Fibroblast of villous mesenchyme (primary cell): ENCODE measurements at regions not wholly inside any gene's neighbourhood (a gene's known extent, or its start where the extent isn't known, plus 50 kb on each side); places are given as distances from the start of the nearest gene placed in this dataset.

Experiments used
- DNase-seq: peaks from one replicate; pipeline ENCODE4 v3.0.0-alpha.2; 2010; ENCODE audit warnings: low read depth
- H3K4me3 ChIP-seq: 2 replicates; pipeline ENCODE4 v1.5.1; 2011; ENCODE audit warnings: low read depth, mild to moderate bottlenecking, low read length
- CTCF ChIP-seq: IDR thresholded peaks from 2 replicates; pipeline ENCODE4 v1.5.1; 2012; ENCODE audit warnings: low read depth, mild to moderate bottlenecking, low read length; ENCODE audit not compliant: insufficient read depth

GRCh38 chr5:66344544-66344943 lies 200.4 kb downstream of the SREK1 start:
- TF ChIP-seq CTCF = no peak
- no peak overlapping the region for H3K4me3 ChIP-seq
- DNase-seq = no peak

GRCh38 chr5:66345281-66345680 lies 201.2 kb downstream of the SREK1 start:
- no peak for TF ChIP-seq CTCF
- DNase-seq = no peak
- H3K4me3 ChIP-seq = no peak overlapping the region

- no peak overlapping the region for H3K4me3 ChIP-seq
- no peak for DNase-seq
- TF ChIP-seq CTCF = no peak
These were observed 202.8 kb downstream of the SREK1 start for GRCh38 chr5:66346869-66347268.

GRCh38 chr5:66348387-66349125 lies 204.5 kb downstream of the SREK1 start:
- no peak for TF ChIP-seq CTCF
- DNase-seq = no peak
- H3K4me3 ChIP-seq = no peak overlapping the region

- no peak for DNase-seq
- no peak for TF ChIP-seq CTCF
- H3K4me3 ChIP-seq = no peak overlapping the region
These were observed 207.7 kb downstream of the SREK1 start for GRCh38 chr5:66351813-66352212.

GRCh38 chr5:66353186-66353585 lies 209.1 kb downstream of the SREK1 start:
- H3K4me3 ChIP-seq = no peak overlapping the region
- no peak for DNase-seq
- no peak for TF ChIP-seq CTCF

GRCh38 chr5:66354422-66354821 lies 210.3 kb downstream of the SREK1 start:
- DNase-seq = no peak
- no peak overlapping the region for H3K4me3 ChIP-seq
- no peak for TF ChIP-seq CTCF
